Choroid plexus epithelial cell (primary cell): ENCODE measurements at regions not wholly inside any gene's neighbourhood (a gene's known extent, or its start where the extent isn't known, plus 50 kb on each side); places are given as distances from the start of the nearest gene placed in this dataset.
A peak's percentile ranks its signal among the peaks of the same experiment; 100 is the strongest.
"Not testable (repeated sequence)": the region's sequence is repeated elsewhere in the genome, so short reads cannot be mapped to it uniquely, and the experiment has no call there.

Experiments
- DNase-seq: peaks from one replicate; pipeline ENCODE4 v3.0.0-alpha.2; 2010; ENCODE audit warnings: low read depth
- H3K4me3 ChIP-seq: 2 replicates; pipeline ENCODE4 v1.5.1; 2011; ENCODE audit warnings: low read depth, mild to moderate bottlenecking, control low read depth, low read length, moderate library complexity
- CTCF ChIP-seq: conservative IDR thresholded peaks from 2 replicates; pipeline ENCODE4 v1.5.1; 2011; ENCODE audit warnings: low read depth, mild to moderate bottlenecking, control low read depth, inconsistent platforms, low read length, moderate library complexity

GRCh38 chr3:182006431-182006830 lies 294.7 kb downstream of the SOX2 start:
- no peak for TF ChIP-seq CTCF
- H3K4me3 ChIP-seq: no peak overlapping the region

GRCh38 chr3:182007441-182007840 lies 295.7 kb downstream of the SOX2 start:
- DNase-seq: no peak
- no peak for TF ChIP-seq CTCF
- H3K4me3 ChIP-seq: no peak overlapping the region

More at GRCh38 chr3:182006431-182006830, 294.7 kb downstream of the SOX2 start:
- no peak for DNase-seq

- no peak for DNase-seq
- no peak for TF ChIP-seq CTCF
- no peak overlapping the region for H3K4me3 ChIP-seq
Observed at GRCh38 chr3:182018361-182018760, 306.6 kb downstream of the SOX2 start.

- H3K4me3 ChIP-seq: no peak overlapping the region
- no peak for DNase-seq
- no peak for TF ChIP-seq CTCF
Observed at GRCh38 chr3:182019926-182020325, 308.2 kb downstream of the SOX2 start.

- TF ChIP-seq CTCF: no peak
- no peak for DNase-seq
- H3K4me3 ChIP-seq: no peak overlapping the region
Observed at GRCh38 chr3:182023843-182024242, 312.1 kb downstream of the SOX2 start.

- no peak overlapping the region for H3K4me3 ChIP-seq
- peak; percentile 3 for DNase-seq
- no peak for TF ChIP-seq CTCF
Observed at GRCh38 chr3:182027366-182027765, 315.6 kb downstream of the SOX2 start.

GRCh38 chr3:182028081-182028480 lies 316.4 kb downstream of the SOX2 start:
- TF ChIP-seq CTCF: no peak
- H3K4me3 ChIP-seq: no peak overlapping the region
- DNase-seq: no peak

GRCh38 chr3:182034231-182034630 lies 322.5 kb downstream of the SOX2 start:
- not testable (repeated sequence) for H3K4me3 ChIP-seq, DNase-seq
